ENCODE measurements at regions not wholly inside any gene's neighbourhood (a gene's known extent, or its start where the extent isn't known, plus 50 kb on each side); places are given as distances from the start of the nearest gene placed in this dataset.
A peak's percentile ranks its signal among the peaks of the same experiment; 100 is the strongest.

DNA sequence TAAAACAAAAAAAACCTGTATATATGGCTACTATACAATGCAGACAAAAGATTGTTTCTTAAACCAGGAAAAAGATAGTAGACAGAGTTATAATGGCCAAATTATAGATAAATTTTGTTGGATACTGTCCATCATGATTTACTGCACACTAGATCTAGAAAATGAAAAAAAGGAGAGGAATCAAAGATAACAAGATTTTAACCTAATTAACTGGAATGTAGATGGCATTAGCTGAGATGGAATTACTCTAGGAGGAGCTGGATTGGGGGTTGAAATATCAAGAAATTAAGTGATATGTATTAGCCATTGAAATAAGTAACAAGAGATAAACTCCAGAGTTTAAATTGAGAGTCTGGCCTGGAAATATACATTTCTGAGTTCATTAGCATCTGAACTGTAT lies 1489.1 kb downstream of the PLA2G4A start:
- Histone ChIP-seq H3K4me3 (ENCODE audit: severe bottlenecking) (no peak overlapping the region), H3K36me3 (ENCODE audit: low read depth) (no peaks in the 10 kb centered on the region), H3K27ac (ENCODE audit: poor library complexity, severe bottlenecking) (no peak overlapping the region), H3K4me1 (ENCODE audit: insufficient read depth, poor library complexity, severe bottlenecking) (no peaks in the 10 kb centered on the region), H3K9me3 (ENCODE audit: severe bottlenecking) (no peaks in the 10 kb centered on the region), H3K27me3 (ENCODE audit: insufficient read depth, poor library complexity, severe bottlenecking) (no peaks in the 10 kb centered on the region)
- DNase-seq (ENCODE audit: low spot score) (no peak), ATAC-seq (ENCODE audit: low read depth) (no peak)
- TF ChIP-seq, protein P1, sequence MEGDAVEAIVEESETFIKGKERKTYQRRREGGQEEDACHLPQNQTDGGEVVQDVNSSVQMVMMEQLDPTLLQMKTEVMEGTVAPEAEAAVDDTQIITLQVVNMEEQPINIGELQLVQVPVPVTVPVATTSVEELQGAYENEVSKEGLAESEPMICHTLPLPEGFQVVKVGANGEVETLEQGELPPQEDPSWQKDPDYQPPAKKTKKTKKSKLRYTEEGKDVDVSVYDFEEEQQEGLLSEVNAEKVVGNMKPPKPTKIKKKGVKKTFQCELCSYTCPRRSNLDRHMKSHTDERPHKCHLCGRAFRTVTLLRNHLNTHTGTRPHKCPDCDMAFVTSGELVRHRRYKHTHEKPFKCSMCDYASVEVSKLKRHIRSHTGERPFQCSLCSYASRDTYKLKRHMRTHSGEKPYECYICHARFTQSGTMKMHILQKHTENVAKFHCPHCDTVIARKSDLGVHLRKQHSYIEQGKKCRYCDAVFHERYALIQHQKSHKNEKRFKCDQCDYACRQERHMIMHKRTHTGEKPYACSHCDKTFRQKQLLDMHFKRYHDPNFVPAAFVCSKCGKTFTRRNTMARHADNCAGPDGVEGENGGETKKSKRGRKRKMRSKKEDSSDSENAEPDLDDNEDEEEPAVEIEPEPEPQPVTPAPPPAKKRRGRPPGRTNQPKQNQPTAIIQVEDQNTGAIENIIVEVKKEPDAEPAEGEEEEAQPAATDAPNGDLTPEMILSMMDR (IDR thresholded peaks at IDR 0.05; ENCODE audit: poor library complexity, severe bottlenecking) = no peak

GRCh38 chr1:188325211-188325610 lies 1496.5 kb downstream of the PLA2G4A start:
- DNase-seq (ENCODE audit: low spot score) (no peak), ATAC-seq (ENCODE audit: low read depth) (no peak)
- Histone ChIP-seq H3K4me3 (ENCODE audit: severe bottlenecking) (no peak overlapping the region), H3K36me3 (ENCODE audit: low read depth) (no peaks in the 10 kb centered on the region), H3K27ac (ENCODE audit: poor library complexity, severe bottlenecking) (no peak overlapping the region), H3K27me3 (ENCODE audit: insufficient read depth, poor library complexity, severe bottlenecking) (no peaks in the 10 kb centered on the region), H3K9me3 (ENCODE audit: severe bottlenecking) (peaks cover 2% of the 10 kb centered on the region), H3K4me1 (ENCODE audit: insufficient read depth, poor library complexity, severe bottlenecking) (no peaks in the 10 kb centered on the region)
- TF ChIP-seq, protein P1 (IDR thresholded peaks at IDR 0.05; ENCODE audit: poor library complexity, severe bottlenecking) = no peak

DNA sequence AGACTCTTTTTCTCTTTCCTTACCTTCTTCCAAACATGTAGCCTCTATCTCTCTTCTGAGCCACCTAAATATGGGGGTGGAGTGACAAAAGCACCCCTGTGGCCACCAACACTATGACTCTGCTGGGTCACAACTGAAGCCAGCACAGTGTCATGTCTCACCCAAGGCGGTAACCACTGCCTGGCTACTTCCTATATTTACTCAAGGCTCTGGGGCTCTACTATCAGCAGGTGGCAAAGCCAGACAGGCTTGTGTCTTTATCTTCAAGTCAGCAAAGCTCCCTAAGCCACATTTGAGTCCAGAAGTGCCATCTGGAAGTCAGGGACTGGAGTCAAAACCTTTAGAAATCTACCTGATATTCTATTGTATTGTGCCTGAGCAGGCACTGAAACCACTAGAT lies 1515.2 kb downstream of the PLA2G4A start:
- DNase-seq (ENCODE audit: low spot score) (no peak), ATAC-seq (ENCODE audit: low read depth) (no peak)
- TF ChIP-seq, protein P1 (IDR thresholded peaks at IDR 0.05; ENCODE audit: poor library complexity, severe bottlenecking) = no peak
- Histone ChIP-seq H3K4me3 (ENCODE audit: severe bottlenecking) (no peak overlapping the region), H3K27ac (ENCODE audit: poor library complexity, severe bottlenecking) (no peak overlapping the region), H3K27me3 (ENCODE audit: insufficient read depth, poor library complexity, severe bottlenecking) (no peaks in the 10 kb centered on the region), H3K9me3 (ENCODE audit: severe bottlenecking) (no peaks in the 10 kb centered on the region), H3K36me3 (ENCODE audit: low read depth) (no peaks in the 10 kb centered on the region), H3K4me1 (ENCODE audit: insufficient read depth, poor library complexity, severe bottlenecking) (no peaks in the 10 kb centered on the region)

- peaks cover 7% of the 10 kb centered on the region for H3K4me1 ChIP-seq (ENCODE audit: insufficient read depth, poor library complexity, severe bottlenecking)
- DNase-seq (ENCODE audit: low spot score) (no peak), ATAC-seq (ENCODE audit: low read depth) (peak; percentile 86)
- H3K36me3 ChIP-seq (ENCODE audit: low read depth) = no peaks in the 10 kb centered on the region
- H3K27me3 ChIP-seq (ENCODE audit: insufficient read depth, poor library complexity, severe bottlenecking) = no peaks in the 10 kb centered on the region
- TF ChIP-seq, protein P1 (IDR thresholded peaks at IDR 0.05; ENCODE audit: poor library complexity, severe bottlenecking) = no peak
- no peaks in the 10 kb centered on the region for H3K9me3 ChIP-seq (ENCODE audit: severe bottlenecking)
- H3K27ac ChIP-seq (ENCODE audit: poor library complexity, severe bottlenecking) = no peak overlapping the region
- no peak overlapping the region for H3K4me3 ChIP-seq (ENCODE audit: severe bottlenecking)
Observed at GRCh38 chr1:188350104-188350503, 1521.4 kb downstream of the PLA2G4A start.

GRCh38 chr1:188355082-188355481 lies 1526.3 kb downstream of the PLA2G4A start:
- Histone ChIP-seq H3K27ac (ENCODE audit: poor library complexity, severe bottlenecking) (no peak overlapping the region), H3K27me3 (ENCODE audit: insufficient read depth, poor library complexity, severe bottlenecking) (no peaks in the 10 kb centered on the region), H3K4me3 (ENCODE audit: severe bottlenecking) (no peak overlapping the region), H3K36me3 (ENCODE audit: low read depth) (no peaks in the 10 kb centered on the region), H3K4me1 (ENCODE audit: insufficient read depth, poor library complexity, severe bottlenecking) (peaks cover 3% of the 10 kb centered on the region), H3K9me3 (ENCODE audit: severe bottlenecking) (no peaks in the 10 kb centered on the region)
- no peak for DNase-seq (ENCODE audit: low spot score)
- TF ChIP-seq, protein P1 (IDR thresholded peaks at IDR 0.05; ENCODE audit: poor library complexity, severe bottlenecking) = no peak
- no peak for ATAC-seq (ENCODE audit: low read depth)
